Tongue (tissue), 1 donor: ENCODE measurements at regions not wholly inside any gene's neighbourhood (a gene's known extent, or its start where the extent isn't known, plus 50 kb on each side); places are given as distances from the start of the nearest gene placed in this dataset.
"Not testable (repeated sequence)": the region's sequence is repeated elsewhere in the genome, so short reads cannot be mapped to it uniquely, and the experiment has no call there.

Source experiments
- DNase-seq: peaks from one replicate; pipeline ENCODE4 v3.0.0-alpha.2; 2015

DNA sequence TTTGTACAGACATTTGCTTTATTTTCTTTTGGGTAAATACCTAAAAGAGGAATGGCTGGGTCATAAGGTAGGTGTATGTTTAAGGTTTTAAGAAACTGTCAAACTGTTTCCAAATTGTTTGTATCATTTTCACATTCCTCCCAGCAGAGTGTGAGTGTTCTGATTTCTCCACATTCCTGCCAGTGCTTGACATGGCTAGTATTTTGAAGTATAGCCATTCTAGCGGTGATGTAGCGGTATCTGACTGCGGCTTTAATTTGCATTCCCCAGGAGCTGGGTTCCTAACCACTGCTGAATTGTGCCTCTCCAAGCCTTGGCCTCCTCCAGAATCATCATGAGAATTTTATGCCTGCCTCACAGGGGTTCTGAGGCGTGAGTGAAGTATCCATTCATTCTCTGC is 61.8 kb upstream of the ARL4C start:
- no peak for DNase-seq

- DNase-seq: no peak
Observed at GRCh38 chr2:234556848-234557573, 60.1 kb upstream of the ARL4C start.

DNA sequence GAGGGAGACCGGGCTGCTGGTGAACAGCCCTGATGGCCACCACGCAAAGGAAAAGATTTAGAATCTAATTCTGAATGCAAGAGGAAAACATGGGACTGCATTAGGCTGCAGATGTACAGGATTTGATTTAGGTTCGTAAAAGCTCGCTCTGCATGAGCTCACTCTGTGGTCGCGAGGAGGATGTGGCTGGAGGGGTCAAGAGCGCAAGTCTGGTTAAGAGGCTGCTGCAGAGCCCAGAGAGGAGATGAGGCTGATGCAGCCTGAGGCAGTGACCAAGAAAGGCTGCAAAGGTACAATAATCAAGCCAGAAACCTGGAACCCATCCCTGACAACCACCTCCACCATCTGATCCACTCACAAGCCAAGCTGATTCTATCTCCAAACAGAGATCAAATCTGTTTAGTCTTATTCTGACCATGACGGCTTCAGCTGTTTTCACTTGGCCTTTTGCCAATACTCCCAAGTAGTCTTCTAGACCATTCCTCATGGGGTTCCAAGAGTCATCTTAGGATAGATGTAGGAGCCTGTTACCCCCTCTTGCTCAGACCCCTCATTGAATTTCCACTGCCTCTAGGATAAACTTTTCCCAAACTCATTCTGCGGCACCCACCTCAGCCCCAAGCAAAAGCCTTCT is 58.9 kb upstream of the ARL4C start:
- DNase-seq: peak; percentile 60

GRCh38 chr2:234555161-234555560 is 58.3 kb upstream of the ARL4C start:
- DNase-seq: no peak

GRCh38 chr2:234553223-234553622 is 56.3 kb upstream of the ARL4C start:
- DNase-seq: not testable (repeated sequence)

GRCh38 chr2:234550511-234551107 is 53.7 kb upstream of the ARL4C start:
- peak; percentile 86 for DNase-seq

GRCh38 chr2:234550056-234550455 is 53.2 kb upstream of the ARL4C start:
- DNase-seq: no peak

DNA sequence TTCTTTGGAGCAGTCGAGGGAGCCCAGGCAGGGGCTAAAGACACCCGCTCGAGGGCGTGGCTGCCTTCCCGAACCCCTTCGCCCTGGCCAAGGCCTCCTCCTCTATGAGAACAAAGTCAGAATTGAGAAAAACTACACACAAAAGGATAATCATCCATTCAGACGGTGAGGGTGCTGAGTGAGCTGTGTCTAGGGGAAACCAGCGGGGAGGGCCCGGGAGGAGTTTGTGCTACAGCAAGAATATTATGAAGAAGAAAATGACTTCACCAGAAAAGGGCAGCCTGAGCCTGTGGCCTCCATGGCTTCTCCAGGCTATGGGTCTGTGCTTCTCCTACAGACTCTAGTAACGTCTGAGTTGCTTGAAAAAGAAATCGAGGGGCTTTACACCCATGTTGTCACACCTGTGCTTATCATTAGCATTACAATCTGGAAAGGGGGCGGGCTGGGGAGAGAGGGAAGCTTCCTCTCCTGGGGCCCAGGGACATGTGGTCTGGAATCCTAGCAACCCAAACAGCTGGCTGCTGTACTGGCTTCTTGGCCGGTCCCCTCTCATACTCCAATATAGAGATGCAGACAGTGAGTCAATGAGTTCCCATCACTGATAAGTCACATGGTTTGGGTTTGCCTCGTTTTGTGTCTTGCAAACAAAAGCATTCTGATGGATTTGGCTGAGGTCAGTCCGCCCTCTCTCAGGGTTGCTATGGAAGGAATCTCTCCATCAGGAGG is 52.0 kb upstream of the ARL4C start:
- DNase-seq: peak; percentile 29

DNA sequence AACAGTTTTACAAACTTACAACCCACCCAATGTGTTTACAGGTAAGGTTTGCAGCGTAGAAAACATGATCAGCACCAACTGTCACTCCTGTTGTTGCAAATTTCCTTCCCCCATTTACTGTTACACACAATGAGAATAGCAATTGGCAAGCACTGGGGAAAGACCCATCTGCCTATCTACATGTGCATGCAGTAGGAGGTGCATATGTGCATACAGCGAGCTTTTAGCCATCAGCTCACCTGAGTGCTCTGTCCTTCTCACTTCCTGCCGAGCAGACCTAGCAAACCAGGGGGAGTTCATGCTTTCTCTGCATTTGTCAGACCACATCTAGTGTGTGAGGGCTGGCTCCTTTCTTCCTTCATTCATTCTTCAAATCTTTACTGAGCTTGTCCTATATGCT is 49.9 kb upstream of the ARL4C start:
- DNase-seq: no peak
